ENCODE measurements at regions not wholly inside any gene's neighbourhood (a gene's known extent, or its start where the extent isn't known, plus 50 kb on each side); places are given as distances from the start of the nearest gene placed in this dataset.

DNA sequence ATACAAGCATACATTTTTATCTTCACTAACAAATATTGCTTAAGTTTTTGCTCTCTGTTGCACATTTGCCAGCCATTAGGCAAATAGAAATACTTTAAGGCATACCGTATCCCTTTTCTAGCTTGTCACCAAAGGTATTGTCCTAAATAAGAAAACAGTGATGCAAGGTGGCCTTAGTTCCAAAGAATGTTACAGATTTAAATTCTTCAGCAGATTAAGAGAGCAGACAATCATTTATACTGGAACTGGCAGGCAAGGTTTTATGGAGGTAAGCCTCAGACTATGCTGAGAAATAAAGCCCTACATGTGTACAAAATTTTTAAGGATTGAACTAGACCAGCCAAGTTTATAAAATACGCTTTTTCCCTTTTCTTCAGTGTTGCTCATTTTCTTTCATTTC is 247.8 kb downstream of the IZUMO3 start:
- DNase-seq (ENCODE audit: extremely low read depth, low read depth), result no peak
- TF ChIP-seq, protein P1, sequence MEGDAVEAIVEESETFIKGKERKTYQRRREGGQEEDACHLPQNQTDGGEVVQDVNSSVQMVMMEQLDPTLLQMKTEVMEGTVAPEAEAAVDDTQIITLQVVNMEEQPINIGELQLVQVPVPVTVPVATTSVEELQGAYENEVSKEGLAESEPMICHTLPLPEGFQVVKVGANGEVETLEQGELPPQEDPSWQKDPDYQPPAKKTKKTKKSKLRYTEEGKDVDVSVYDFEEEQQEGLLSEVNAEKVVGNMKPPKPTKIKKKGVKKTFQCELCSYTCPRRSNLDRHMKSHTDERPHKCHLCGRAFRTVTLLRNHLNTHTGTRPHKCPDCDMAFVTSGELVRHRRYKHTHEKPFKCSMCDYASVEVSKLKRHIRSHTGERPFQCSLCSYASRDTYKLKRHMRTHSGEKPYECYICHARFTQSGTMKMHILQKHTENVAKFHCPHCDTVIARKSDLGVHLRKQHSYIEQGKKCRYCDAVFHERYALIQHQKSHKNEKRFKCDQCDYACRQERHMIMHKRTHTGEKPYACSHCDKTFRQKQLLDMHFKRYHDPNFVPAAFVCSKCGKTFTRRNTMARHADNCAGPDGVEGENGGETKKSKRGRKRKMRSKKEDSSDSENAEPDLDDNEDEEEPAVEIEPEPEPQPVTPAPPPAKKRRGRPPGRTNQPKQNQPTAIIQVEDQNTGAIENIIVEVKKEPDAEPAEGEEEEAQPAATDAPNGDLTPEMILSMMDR (IDR thresholded peaks at IDR 0.05; ENCODE audit: low read depth, low read length, missing control alignments), result no peak

DNA sequence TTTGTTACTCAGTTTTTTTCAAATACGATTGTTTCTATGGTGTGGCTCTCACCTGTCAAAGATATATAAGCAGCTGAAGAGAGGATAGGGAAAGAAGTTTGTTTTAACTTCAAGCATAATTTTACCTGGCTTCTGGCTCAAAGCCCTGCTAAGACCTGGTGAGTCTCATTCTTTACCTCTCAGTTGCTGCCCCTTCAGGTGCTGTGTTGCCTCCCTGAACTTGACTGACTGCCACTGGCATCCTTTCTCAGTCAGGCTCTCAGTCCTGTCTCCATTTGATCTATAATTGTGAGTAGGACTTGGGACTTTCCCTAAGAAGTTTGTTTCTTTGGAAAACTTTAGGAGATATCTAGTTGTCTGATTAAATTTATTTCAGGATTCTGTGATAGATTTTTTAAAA is 249.6 kb downstream of the IZUMO3 start:
- DNase-seq (ENCODE audit: extremely low read depth, low read depth), result no peak
- TF ChIP-seq, protein P1 (IDR thresholded peaks at IDR 0.05; ENCODE audit: low read depth, low read length, missing control alignments), result no peak
- no peak overlapping the region for H3K4me3 ChIP-seq (replicated peaks; ENCODE audit: low read depth, low read length)

More for the DNA sequence above, 247.8 kb downstream of the IZUMO3 start:
- H3K4me3 ChIP-seq (replicated peaks; ENCODE audit: low read depth, low read length), result no peak overlapping the region

DNA sequence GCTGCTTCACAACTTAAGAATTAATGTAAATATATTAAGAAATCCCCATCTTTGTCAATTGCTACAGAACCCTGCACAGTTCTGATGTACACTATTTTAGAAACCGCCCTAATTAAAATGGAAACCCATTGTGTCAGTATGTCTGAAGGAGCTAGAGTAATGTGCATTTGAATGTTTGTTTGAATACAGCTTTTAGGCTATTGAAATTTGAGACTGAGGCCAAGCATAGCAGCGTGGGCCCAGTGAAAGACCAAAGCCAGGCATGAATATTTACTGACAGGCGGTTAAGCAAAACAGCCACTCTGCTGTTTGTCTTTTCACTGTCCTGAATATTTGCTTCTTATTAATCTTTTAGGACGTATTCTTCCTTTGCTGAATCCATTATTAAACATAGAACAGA is 252.3 kb downstream of the IZUMO3 start:
- DNase-seq (ENCODE audit: extremely low read depth, low read depth), result no peak
- H3K4me3 ChIP-seq (replicated peaks; ENCODE audit: low read depth, low read length), result no peak overlapping the region
- TF ChIP-seq, protein P1 (IDR thresholded peaks at IDR 0.05; ENCODE audit: low read depth, low read length, missing control alignments), result no peak

DNA sequence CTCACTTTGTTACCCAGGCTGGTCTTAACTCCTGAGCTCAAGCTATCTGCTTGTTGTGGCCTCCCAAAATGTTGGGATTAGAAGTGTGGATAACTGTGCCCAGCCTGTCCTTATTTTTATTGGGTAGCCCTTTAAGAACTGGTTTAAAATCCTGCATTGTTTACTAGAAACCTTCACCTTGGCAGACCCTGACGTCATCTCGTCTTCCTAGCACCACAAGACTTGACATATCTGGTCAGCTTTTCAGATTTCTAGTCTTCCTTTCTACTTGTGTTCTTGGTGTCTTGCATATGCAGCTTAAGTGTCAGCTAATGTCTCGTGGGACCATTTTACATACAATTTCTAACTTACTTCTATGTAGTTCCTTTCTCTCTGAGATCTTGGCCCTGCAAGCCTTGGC is 258.9 kb downstream of the IZUMO3 start:
- H3K4me3 ChIP-seq (replicated peaks; ENCODE audit: low read depth, low read length), result no peak overlapping the region
- TF ChIP-seq, protein P1 (IDR thresholded peaks at IDR 0.05; ENCODE audit: low read depth, low read length, missing control alignments), result no peak
- no peak for DNase-seq (ENCODE audit: extremely low read depth, low read depth)

DNA sequence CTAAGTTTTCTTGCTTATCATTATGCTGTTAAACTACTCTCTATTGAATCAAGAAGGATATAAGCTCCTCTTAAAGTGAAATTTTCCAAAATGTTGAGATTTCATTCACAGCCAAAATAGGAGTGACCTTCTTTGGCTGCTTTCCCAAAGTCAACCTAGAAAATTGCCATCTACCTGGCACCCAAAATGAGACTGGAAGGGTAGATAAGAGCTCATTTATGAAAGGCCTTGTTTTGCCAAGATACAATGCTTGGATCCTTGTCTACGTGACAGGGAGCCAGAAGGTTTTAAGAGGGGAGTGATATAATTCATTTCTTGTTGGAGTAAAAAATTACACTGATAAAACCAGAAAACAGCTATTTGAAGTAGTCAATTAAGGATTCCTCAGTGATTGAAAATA is 287.1 kb downstream of the IZUMO3 start:
- no peak overlapping the region for H3K4me3 ChIP-seq (replicated peaks; ENCODE audit: low read depth, low read length)
- DNase-seq (ENCODE audit: extremely low read depth, low read depth), result no peak
- TF ChIP-seq, protein P1 (IDR thresholded peaks at IDR 0.05; ENCODE audit: low read depth, low read length, missing control alignments), result no peak

DNA sequence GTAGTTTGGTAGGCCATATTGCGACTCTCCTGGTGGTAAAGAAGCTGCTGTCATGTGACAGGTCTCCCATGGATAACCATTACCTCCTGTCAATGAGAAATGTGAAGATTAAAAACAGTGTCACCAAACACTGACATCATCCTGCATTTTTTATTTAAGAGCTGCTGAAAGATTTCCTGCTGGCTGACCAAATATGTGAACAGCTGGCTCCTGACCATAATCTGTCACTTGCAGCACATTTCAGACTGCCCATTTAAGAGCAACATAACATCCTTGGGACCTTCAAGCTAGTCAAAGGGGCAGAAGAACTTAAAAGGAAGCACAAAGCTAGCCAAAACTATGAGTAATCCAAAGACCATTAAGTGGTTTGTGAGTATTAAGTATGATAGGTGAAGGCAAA is 288.0 kb downstream of the IZUMO3 start:
- no peak for DNase-seq (ENCODE audit: extremely low read depth, low read depth)
- TF ChIP-seq, protein P1 (IDR thresholded peaks at IDR 0.05; ENCODE audit: low read depth, low read length, missing control alignments), result no peak

DNA sequence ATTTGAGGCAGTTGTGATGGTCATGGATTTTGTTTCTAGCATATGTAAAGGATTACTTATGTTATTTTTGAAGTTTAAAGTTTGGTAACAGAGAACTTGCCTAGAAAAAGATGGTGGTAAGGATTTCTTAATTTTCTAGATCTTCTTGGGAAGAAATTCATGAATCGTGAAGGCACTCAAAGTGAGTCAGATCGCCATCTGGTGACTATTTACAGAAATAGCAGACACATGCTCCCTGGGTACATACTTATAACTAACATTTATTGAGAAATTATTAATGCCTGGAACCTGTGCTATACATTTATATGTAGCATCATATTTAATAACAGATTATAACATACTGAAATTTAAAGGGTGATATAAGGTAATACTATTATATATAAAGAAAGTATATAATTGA is 299.7 kb downstream of the IZUMO3 start:
- TF ChIP-seq, protein P1 (IDR thresholded peaks at IDR 0.05; ENCODE audit: low read depth, low read length, missing control alignments), result peak; percentile 11
- no peak for DNase-seq (ENCODE audit: extremely low read depth, low read depth)
- H3K4me3 ChIP-seq (replicated peaks; ENCODE audit: low read depth, low read length), result no peak overlapping the region

More for the DNA sequence above, 288.0 kb downstream of the IZUMO3 start:
- no peak overlapping the region for H3K4me3 ChIP-seq (replicated peaks; ENCODE audit: low read depth, low read length)

Data from HFF-Myc (cell line).